GM12875 (cell line): ENCODE measurements at regions not wholly inside any gene's neighbourhood (a gene's known extent, or its start where the extent isn't known, plus 50 kb on each side); places are given as distances from the start of the nearest gene placed in this dataset.
"Not testable (repeated sequence)": the region's sequence is repeated elsewhere in the genome, so short reads cannot be mapped to it uniquely, and the experiment has no call there.

Experiments
- H3K4me3 ChIP-seq: one replicate; pipeline ENCODE4 v1.5.1; 2011; ENCODE audit warnings: low read depth, low read length, control low read depth
- TF ChIP-seq, protein P1 (sequence below): IDR thresholded peaks from 2 replicates; pipeline ENCODE4 v1.5.1; 2011; ENCODE audit warnings: low read depth, mild to moderate bottlenecking, control low read depth, inconsistent platforms, low read length, moderate library complexity, borderline replicate concordance; ENCODE audit not compliant: insufficient read depth

DNA sequence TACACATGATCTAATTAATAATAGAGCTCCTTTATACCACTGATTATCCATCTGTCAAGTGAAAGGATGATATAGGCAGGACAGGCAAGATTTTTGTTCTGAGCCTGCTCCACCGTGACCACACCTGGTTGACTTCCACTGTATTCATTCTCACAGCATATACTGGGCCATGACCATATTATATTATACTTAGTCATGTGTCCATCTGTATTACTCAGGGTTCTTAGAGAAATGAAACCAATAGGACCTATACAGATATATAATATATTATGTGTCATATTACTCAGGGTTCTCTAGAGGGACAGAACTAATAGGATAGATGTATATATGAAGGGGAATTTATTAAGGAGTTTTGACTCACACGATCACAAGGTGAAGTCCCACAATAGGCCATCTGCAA is 675.1 kb downstream of the GRXCR1 start:
- H3K4me3 ChIP-seq, result no peak overlapping the region
- TF ChIP-seq, protein P1, sequence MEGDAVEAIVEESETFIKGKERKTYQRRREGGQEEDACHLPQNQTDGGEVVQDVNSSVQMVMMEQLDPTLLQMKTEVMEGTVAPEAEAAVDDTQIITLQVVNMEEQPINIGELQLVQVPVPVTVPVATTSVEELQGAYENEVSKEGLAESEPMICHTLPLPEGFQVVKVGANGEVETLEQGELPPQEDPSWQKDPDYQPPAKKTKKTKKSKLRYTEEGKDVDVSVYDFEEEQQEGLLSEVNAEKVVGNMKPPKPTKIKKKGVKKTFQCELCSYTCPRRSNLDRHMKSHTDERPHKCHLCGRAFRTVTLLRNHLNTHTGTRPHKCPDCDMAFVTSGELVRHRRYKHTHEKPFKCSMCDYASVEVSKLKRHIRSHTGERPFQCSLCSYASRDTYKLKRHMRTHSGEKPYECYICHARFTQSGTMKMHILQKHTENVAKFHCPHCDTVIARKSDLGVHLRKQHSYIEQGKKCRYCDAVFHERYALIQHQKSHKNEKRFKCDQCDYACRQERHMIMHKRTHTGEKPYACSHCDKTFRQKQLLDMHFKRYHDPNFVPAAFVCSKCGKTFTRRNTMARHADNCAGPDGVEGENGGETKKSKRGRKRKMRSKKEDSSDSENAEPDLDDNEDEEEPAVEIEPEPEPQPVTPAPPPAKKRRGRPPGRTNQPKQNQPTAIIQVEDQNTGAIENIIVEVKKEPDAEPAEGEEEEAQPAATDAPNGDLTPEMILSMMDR, result no peak

DNA sequence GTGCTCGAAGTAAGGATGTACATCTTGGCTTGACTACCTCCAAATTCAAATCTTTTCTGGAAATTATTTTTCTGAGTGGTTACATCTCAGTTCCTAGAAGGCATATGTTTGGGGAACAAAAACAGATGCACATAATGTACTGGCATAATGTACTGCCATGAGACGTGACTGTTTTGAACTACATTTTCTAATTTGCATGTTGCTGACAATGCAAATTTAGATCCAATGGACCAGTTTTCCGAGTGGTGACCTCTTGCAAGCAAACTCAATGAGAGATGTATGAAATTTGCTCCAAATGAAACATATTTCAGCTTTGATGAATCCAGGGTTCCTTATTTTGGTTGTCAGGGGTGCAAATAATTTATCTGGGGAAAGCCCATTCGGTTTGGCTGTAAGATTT is 694.3 kb downstream of the GRXCR1 start:
- TF ChIP-seq, protein P1, result no peak
- no peak overlapping the region for H3K4me3 ChIP-seq

DNA sequence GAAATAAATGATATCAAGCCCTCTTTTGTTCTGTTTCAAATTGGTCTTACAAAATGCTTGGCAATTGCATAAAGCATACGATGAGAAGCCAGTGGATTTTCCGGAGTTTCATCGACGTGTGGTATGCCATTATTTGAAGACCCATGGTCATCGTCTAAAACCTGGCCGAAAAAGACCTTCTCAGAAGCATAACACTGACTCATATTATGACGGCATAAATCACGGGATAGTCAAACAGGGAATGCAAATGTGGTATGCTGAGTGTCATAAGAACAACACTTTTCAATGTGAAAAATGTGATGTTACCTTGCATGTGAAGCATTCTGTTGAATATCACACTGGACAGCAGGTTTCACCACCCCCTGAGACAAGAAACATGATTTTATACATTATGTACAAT is 695.2 kb downstream of the GRXCR1 start:
- no peak overlapping the region for H3K4me3 ChIP-seq
- TF ChIP-seq, protein P1, result no peak

DNA sequence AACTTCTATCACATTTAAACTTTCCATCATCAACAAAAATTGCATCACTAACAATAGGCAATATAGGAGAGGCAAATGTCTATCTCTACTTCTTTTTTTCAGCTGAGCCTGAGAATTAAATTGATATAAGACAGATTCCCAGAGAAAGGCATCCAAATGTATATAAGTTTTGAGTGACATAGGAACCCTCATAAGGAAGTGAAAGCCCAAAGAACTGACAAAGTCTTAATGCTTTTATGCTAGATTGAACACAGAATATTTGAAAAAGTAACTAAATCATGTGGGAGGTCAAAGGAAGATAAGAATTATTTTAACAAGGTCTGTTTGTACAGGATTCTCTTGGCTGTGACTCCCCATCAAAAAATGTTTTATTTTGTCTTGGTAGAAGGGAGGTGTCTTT is 714.9 kb downstream of the GRXCR1 start:
- TF ChIP-seq, protein P1, result no peak
- H3K4me3 ChIP-seq, result no peak overlapping the region

DNA sequence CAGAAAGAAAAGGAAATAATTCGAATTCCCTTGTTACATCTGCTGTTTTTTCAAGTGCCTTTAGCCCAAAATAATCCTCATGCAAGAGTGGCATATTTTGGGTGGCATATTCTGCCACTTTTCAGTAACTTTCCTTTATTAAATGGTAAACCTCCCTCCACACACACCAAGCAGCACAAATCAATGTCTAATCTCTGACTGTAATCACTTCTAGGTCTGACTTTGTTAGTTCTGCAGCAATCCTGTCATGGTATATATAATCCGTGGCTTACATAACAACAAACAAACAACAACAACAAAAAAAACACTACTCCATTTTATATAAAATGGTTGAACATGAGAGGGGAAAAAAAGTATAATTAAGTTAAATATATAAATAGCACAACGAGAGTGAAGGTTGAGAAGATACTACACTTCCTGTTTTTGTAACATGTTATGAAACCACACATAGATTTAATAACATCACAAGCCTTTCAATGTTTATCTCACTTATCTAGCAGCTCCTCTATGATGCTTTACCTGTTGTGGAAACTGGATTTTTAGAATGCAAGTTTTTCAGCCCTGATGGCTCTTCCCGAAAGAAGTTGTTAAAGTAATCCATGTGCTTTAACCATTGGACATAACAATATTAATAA is 715.4 kb downstream of the GRXCR1 start:
- TF ChIP-seq, protein P1, result no peak
- H3K4me3 ChIP-seq, result no peak overlapping the region

DNA sequence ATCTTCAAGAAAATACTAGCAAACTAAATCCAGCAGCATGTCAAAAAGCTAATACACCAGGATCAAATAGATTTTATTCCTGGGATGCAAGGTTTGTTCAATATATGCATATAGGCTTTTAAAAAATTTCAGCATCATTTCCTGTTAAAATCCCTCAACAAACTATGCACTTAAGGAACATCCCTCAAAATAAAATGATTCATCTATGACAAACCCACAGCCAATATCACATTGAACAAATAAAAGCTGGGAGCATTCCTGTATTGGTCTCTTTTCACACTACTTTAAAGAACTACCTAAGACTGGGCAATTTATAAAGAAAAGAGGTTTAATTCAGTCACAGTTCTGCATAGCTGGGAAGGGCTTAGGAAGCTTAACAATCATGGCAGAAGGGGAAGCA is 726.7 kb downstream of the GRXCR1 start:
- H3K4me3 ChIP-seq, result no peak overlapping the region
- TF ChIP-seq, protein P1, result no peak

DNA sequence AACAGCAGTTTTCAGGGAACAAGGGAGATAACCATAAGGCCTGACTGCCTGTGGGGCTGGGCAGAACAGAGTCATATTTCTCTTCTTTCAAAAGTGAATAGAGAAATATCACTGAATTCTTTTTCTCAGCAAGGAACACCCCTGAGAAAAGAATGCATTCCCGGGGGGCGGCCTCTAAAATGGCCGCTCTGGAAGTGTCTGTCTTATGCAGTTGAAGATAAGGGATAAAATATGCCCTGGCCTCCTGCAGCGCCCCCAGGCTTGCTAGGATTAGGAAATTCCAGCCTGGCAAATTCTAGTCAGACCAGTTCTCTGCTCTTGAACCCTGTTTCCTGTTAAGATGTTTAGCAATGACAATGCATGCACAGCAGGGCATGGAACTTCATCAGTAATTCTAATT is 745.4 kb downstream of the GRXCR1 start:
- H3K4me3 ChIP-seq, result not testable (repeated sequence)

DNA sequence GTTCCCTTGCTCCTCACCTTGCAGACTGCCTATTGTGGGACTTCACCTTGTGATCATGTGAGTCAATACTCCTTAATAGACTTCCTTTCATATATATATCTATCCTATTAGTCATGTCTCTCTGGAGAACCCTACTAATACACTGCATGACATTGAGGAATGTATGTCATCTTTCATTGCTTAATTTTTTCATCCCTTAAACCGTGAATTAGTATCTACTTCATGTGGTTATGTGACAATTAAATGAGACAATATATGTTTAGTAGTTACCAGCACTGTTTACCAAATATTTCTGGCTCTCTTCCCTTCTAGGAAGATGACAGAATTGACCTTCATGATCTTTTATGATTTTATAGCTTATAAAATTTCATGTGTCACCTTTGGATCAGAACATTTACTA is 759.5 kb downstream of the GRXCR1 start:
- H3K4me3 ChIP-seq, result no peak overlapping the region
- TF ChIP-seq, protein P1, result no peak

DNA sequence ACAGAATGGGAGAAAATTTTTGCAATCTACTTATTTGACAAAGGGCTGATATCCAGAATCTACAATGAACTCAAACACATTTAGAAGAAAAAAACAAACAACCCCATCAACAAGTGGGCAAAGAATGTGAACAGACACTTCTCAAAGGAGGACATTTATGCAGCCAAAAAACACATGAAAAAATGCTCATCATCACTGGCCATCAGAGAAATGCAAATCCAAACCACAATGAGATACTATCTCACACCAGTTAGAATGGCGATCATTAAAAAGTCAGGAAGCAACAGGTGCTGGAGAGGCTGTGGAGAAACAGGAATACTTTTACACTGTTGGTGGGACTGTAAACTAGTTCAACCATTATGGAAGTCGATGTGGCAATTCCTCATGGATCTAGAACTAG is 767.0 kb downstream of the GRXCR1 start:
- H3K4me3 ChIP-seq, result not testable (repeated sequence)

DNA sequence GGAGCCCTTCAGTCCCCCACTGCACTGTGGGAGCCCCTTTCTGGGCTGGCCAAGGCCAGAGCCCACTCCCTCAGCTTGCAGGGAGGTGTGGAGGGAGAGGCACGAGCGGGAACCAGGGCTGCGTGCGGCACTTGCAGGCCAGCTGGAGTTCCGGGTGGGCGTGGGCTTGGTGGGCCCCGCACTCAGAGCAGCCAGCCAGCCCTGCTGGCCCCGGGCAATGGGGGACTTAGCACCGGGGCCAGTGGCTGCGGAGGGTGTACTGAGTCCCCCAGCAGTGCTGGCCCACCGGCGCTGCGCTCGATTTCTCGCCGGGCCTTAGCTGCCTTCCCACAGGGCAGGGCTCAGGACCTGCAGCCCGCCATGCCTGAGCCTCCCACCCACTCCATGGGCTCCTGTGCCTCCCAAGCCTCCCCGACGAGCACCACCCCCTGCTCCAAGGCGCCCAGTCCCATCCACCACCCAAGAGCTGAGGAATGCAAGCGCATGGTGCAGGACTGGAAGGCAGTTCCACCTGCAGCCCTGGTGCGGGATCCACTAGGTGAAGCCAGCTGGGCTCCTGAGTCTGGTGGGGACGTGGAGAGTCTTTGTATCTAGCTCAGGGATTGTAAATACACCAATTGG is 776.2 kb downstream of the KCTD8 start:
- H3K4me3 ChIP-seq, result not testable (repeated sequence)
